SK-N-MC (cell line): ENCODE measurements at regions not wholly inside any gene's neighbourhood (a gene's known extent, or its start where the extent isn't known, plus 50 kb on each side); places are given as distances from the start of the nearest gene placed in this dataset.

ENCODE experiments used
- EZH2 ChIP-seq: fragments of 200-600 bp; sonication (generic); IDR thresholded peaks from one replicate; pipeline ENCODE4 v1.6.1; 2017; ENCODE audit warnings: antibody characterized with exemption
- POLR2AphosphoS5 ChIP-seq: IDR thresholded peaks from 2 replicates; pipeline ENCODE4 v1.6.1; 2012; ENCODE audit warnings: mild to moderate bottlenecking, low read depth, low read length, borderline replicate concordance

- no peak for TF ChIP-seq POLR2AphosphoS5
- no peak for TF ChIP-seq EZH2
Measured at GRCh38 chr7:102721-103120, 89.7 kb upstream of the FAM20C start.
